HepG2 (cell line): ENCODE measurements at regions not wholly inside any gene's neighbourhood (a gene's known extent, or its start where the extent isn't known, plus 50 kb on each side); places are given as distances from the start of the nearest gene placed in this dataset.

Experiments
- ATAC-seq: fragments of 200-7000 bp; cut with Tn5 transposase; 3 replicates; pipeline ENCODE4 v1.9.1; 2020; ENCODE audit warnings: mild to moderate bottlenecking, moderate library complexity
- BruUV-seq: library from RNA; stranded (reverse); fragments of 400-500 nt; replicated peaks from 2 replicates; lab custom pipeline; 2021; lab: Mats Ljungman, UMichigan
- CTCF ChIA-PET: fragments of 300-600 bp; formaldehyde crosslinking; extraction: SDS; loops from one replicate; lab custom pipeline; 2021; ENCODE audit warnings: low total read pairs, inconsistent platforms, low intra/inter-chr PET ratio; lab: Yijun Ruan, JAX
- POLR2A ChIA-PET: fragments of 350-600 bp; sonication (Branson Sonifier 250); formaldehyde crosslinking; loops from one replicate; lab custom pipeline; 2020; ENCODE audit warnings: antibody characterized with exemption, inconsistent platforms; lab: Yijun Ruan, JAX
- DNase-seq: peaks from one replicate; pipeline ENCODE4 v3.0.0-alpha.2; 2015; ENCODE audit warnings: low spot score
- FAIRE-seq: peaks from 3 replicates; lab custom pipeline; 2011; peaks lifted over from hg19 to GRCh38; lab: Jason Lieb, UNC
- H2AFZ ChIP-seq: one replicate; pipeline ENCODE4 v1.6.1; 2011; ENCODE audit warnings: low read length, inconsistent platforms
- H3K27ac ChIP-seq: fragments of 300-600 bp; 3 replicates; pipeline ENCODE4 v1.8.0; 2011; ENCODE audit warnings: mixed run types, mild to moderate bottlenecking, mixed read lengths, low read length, inconsistent platforms; ENCODE audit not compliant: insufficient read depth; ENCODE audit errors: extremely low read length
- H3K27me3 ChIP-seq, 2 experiments: fragments of 200-600 bp in 1 of 2; 2 replicates in 1 of 2; 3 replicates in 1 of 2; pipeline versions ENCODE4 v1.6.0 to v1.8.0; 2011; ENCODE audit warnings: low read length in 2 of 2, mild to moderate bottlenecking in 2 of 2, moderate library complexity in 2 of 2, inconsistent platforms in 1 of 2; ENCODE audit not compliant: insufficient read depth in 2 of 2, control insufficient read depth in 1 of 2
- H3K36me3 ChIP-seq, 2 experiments: fragments of 200-600 bp in 1 of 2; replicated peaks in 1 of 2; 2 replicates in 1 of 2; 3 replicates in 1 of 2; pipeline versions ENCODE4 v1.5.1 to v1.8.0; 2011; ENCODE audit warnings: low read length in 2 of 2, inconsistent platforms in 1 of 2; ENCODE audit not compliant: insufficient read depth in 2 of 2, control insufficient read depth in 1 of 2
- H3K4me1 ChIP-seq: 2 replicates; pipeline ENCODE4 v1.5.1; 2012; ENCODE audit warnings: low read length, inconsistent platforms; ENCODE audit not compliant: insufficient read depth
- H3K4me2 ChIP-seq: 2 replicates; pipeline ENCODE4 v1.6.0; 2011; ENCODE audit warnings: low read depth, low read length, inconsistent platforms
- H3K4me3 ChIP-seq, 3 experiments: fragments of 200-600 bp in 1 of 3; sonication (generic), shearing (Covaris generic) in 1 of 3; replicated peaks in 1 of 3; 2 replicates each; pipeline ENCODE4 v1.5.1; 2011 to 2016; ENCODE audit warnings: low read length in 3 of 3, inconsistent platforms in 2 of 3, low read depth in 2 of 3, mild to moderate bottlenecking in 2 of 3, control low read depth in 1 of 3, mixed read lengths in 1 of 3; ENCODE audit not compliant: insufficient read depth in 1 of 3
- H3K79me2 ChIP-seq: one replicate; pipeline ENCODE4 v1.6.1; 2011; ENCODE audit warnings: low read length, inconsistent platforms; ENCODE audit not compliant: insufficient read depth
- H3K9ac ChIP-seq: 2 replicates; pipeline ENCODE4 v1.6.0; 2011; ENCODE audit warnings: mild to moderate bottlenecking, low read depth, low read length, inconsistent platforms; ENCODE audit not compliant: insufficient read depth
- H3K9me3 ChIP-seq: 2 replicates; pipeline ENCODE4 v1.5.1; 2012; ENCODE audit warnings: mild to moderate bottlenecking, low read length
- H4K20me1 ChIP-seq: 2 replicates; pipeline ENCODE4 v1.6.0; 2011; ENCODE audit warnings: inconsistent platforms, mild to moderate bottlenecking, low read length, moderate library complexity; ENCODE audit not compliant: insufficient read depth
- CENPBD1 ChIP-seq: sonication (generic); formaldehyde crosslinking; IDR thresholded peaks from 2 replicates; pipeline ENCODE4 v1.8.0; 2022; ENCODE audit warnings: missing genetic modification reagents, low read depth, mild to moderate bottlenecking, borderline replicate concordance
- FOXA3 ChIP-seq: IDR thresholded peaks from 2 replicates; pipeline ENCODE4 v1.6.1; 2016; ENCODE audit warnings: missing genetic modification reagents, missing compliant biosample characterization
- FOXK2 ChIP-seq: fragments of 450-650 bp; IDR thresholded peaks from 2 replicates; pipeline ENCODE4 v1.6.1; 2016
- NFE2L1 ChIP-seq: sonication (generic); formaldehyde crosslinking; IDR thresholded peaks from 2 replicates; pipeline ENCODE4 v1.4.0; 2020; ENCODE audit warnings: missing genetic modification reagents, mild to moderate bottlenecking, borderline replicate concordance
- NR2C2 ChIP-seq: sonication (generic); formaldehyde crosslinking; IDR thresholded peaks from 2 replicates; pipeline ENCODE4 v1.4.0; 2020; ENCODE audit warnings: missing genetic modification reagents, mild to moderate bottlenecking, moderate library complexity, borderline replicate concordance
- RXRA ChIP-seq: sonication (generic); formaldehyde crosslinking; IDR thresholded peaks from 2 replicates; pipeline ENCODE4 v1.5.1; 2020; ENCODE audit warnings: missing genetic modification reagents
- SRF ChIP-seq: IDR thresholded peaks from 2 replicates; pipeline ENCODE4 v1.6.1; 2011; ENCODE audit warnings: mild to moderate bottlenecking, low read depth, low read length, moderate library complexity
- TBX3 ChIP-seq: fragments of 450-650 bp; IDR thresholded peaks from 2 replicates; pipeline ENCODE4 v1.6.1; 2017; ENCODE audit warnings: antibody characterized with exemption, mild to moderate bottlenecking, inconsistent platforms, borderline replicate concordance
- ZBTB37 ChIP-seq: sonication (generic); formaldehyde crosslinking; IDR thresholded peaks from 2 replicates; pipeline ENCODE4 v1.4.0; 2020; ENCODE audit warnings: mild to moderate bottlenecking, missing genetic modification reagents
- ZFP36L2 ChIP-seq: sonication (generic); formaldehyde crosslinking; IDR thresholded peaks from 2 replicates; pipeline ENCODE4 v1.4.0; 2020; ENCODE audit warnings: missing genetic modification reagents
- ZNF251 ChIP-seq: sonication (generic); formaldehyde crosslinking; IDR thresholded peaks from 2 replicates; pipeline ENCODE4 v1.9.0; 2021; ENCODE audit warnings: mild to moderate bottlenecking, missing genetic modification reagents
- ZNF276 ChIP-seq: sonication (generic); formaldehyde crosslinking; IDR thresholded peaks from 2 replicates; pipeline ENCODE4 v1.4.0; 2020; ENCODE audit warnings: mild to moderate bottlenecking, low read depth, missing genetic modification reagents
- ZNF33B ChIP-seq: sonication (generic); formaldehyde crosslinking; IDR thresholded peaks from 2 replicates; pipeline ENCODE4 v1.5.1; 2020; ENCODE audit warnings: mild to moderate bottlenecking, missing genetic modification reagents
- ZNF768 ChIP-seq: sonication (generic); formaldehyde crosslinking; IDR thresholded peaks from 2 replicates; pipeline ENCODE4 v1.4.0; 2020; ENCODE audit warnings: missing genetic modification reagents
- WGBS: methylation state at CpG from one replicate; pipeline ENCODE4 v1.1.6; 2017; ENCODE audit warnings: low lambda C conversion rate; 5-methylcytosine and 5-hydroxymethylcytosine counted together
- in situ Hi-C: cut with HindIII; loops from 2 replicates; pipeline ENCODE4 v1.10.0; 2017; ENCODE audit warnings: low pct_unique_long_range_greater_than_20kb; ENCODE audit not compliant: extremely low pct_ligation_motif_present
- intact Hi-C: fragments of 100-400 bp; cut with micrococcal nuclease; formaldehyde crosslinking; loops from one replicate; pipeline ENCODE4 v1.10.0; 2022; ENCODE audit not compliant: unreplicated experiment

- ChIA-PET CTCF (no interaction called here), POLR2A (no interaction called here)
- intact Hi-C loops (no loop called here), in situ Hi-C loops (no loop called here)
- H3K9me3 ChIP-seq = no peaks in the 10 kb centered on the region
- H4K20me1 ChIP-seq = no peaks in the 10 kb centered on the region
- H3K27ac ChIP-seq = no peak overlapping the region
- no peak overlapping the region for H3K9ac ChIP-seq
- WGBS = under 1% methylated on average over 5 of the region's 5 CpGs
- H3K4me2 ChIP-seq = no peak overlapping the region
- no peak overlapping the region for H3K4me3 ChIP-seq
- H2AFZ ChIP-seq = no peak overlapping the region
- FAIRE-seq = no peak
- no peak for ATAC-seq
- DNase-seq = no peak
- peaks cover 0 to 3% of the 10 kb centered on the region in 2 experiments; a peak in 1 of 5 replicates for H3K27me3 ChIP-seq
- H3K4me1 ChIP-seq = no peaks in the 10 kb centered on the region
- no peaks in the 10 kb centered on the region for H3K36me3 ChIP-seq
- no peak for TF ChIP-seq ZNF768
- no peak for TF ChIP-seq FOXA3
- no peak for TF ChIP-seq RXRA (CRISPR knock-in tag)
- no peak for TF ChIP-seq ZBTB37 (CRISPR knock-in tag)
- BruUV-seq = no TSS peak
- H3K79me2 ChIP-seq = no peaks in the 10 kb centered on the region
These were observed 178.0 kb upstream of the MIR17HG start for GRCh38 chr13:91169321-91170050.

- ATAC-seq = no peak
- no peak for DNase-seq
- Histone ChIP-seq H4K20me1 (no peaks in the 10 kb centered on the region), H3K36me3 (no peaks in the 10 kb centered on the region), H3K27ac (no peak overlapping the region), H2AFZ (no peak overlapping the region), H3K79me2 (no peaks in the 10 kb centered on the region), H3K27me3 (peaks cover 0 to 3% of the 10 kb centered on the region in 2 experiments; a peak in 1 of 5 replicates), H3K4me2 (no peak overlapping the region), H3K4me3 (no peak overlapping the region), H3K4me1 (no peaks in the 10 kb centered on the region), H3K9ac (no peak overlapping the region), H3K9me3 (no peaks in the 10 kb centered on the region)
- POLR2A ChIA-PET = no interaction called here
- BruUV-seq = no TSS peak
- CTCF ChIA-PET = no interaction called here
- in situ Hi-C loops = no loop called here
- WGBS = 2% methylated on average over 4 of the region's 4 CpGs
- intact Hi-C loops = no loop called here
- FAIRE-seq = no peak
- TF ChIP-seq ZNF276 (CRISPR knock-in tag) = no peak
- TF ChIP-seq ZFP36L2 (CRISPR knock-in tag) = no peak
- no peak for TF ChIP-seq SRF
- TF ChIP-seq CENPBD1 (CRISPR knock-in tag) = no peak
- no peak for TF ChIP-seq NR2C2 (CRISPR knock-in tag)
- TF ChIP-seq ZNF251 (CRISPR knock-in tag) = no peak
- no peak for TF ChIP-seq FOXK2
- no peak for TF ChIP-seq TBX3
- no peak for TF ChIP-seq NFE2L1 (CRISPR knock-in tag)
- TF ChIP-seq ZNF33B = no peak
These were observed 175.3 kb upstream of the MIR17HG start for GRCh38 chr13:91172160-91172559.
